MM.1S (cell line): ENCODE measurements at regions not wholly inside any gene's neighbourhood (a gene's known extent, or its start where the extent isn't known, plus 50 kb on each side); places are given as distances from the start of the nearest gene placed in this dataset.

Experiments
- CTCF ChIP-seq: fragments of 300-600 bp; sonication (generic); IDR thresholded peaks from 2 replicates; pipeline ENCODE4 v1.5.1; 2016; ENCODE audit warnings: antibody characterized with exemption, low read length, mixed read lengths
- EZH2 ChIP-seq: fragments of 300-600 bp; sonication (generic); optimal IDR thresholded peaks from 2 replicates; pipeline ENCODE3; 2017; ENCODE audit warnings: low read depth, mild to moderate bottlenecking, antibody characterized with exemption, low read length, mixed read lengths
- EZH2phosphoT487 ChIP-seq: fragments of 300-600 bp; sonication (generic); IDR thresholded peaks from 2 replicates; pipeline ENCODE4 v1.6.1; 2018; ENCODE audit warnings: antibody characterized with exemption, low read length

- TF ChIP-seq CTCF (no peak), EZH2phosphoT487 (no peak), EZH2 (no peak)
Measured at GRCh38 chr20:40855269-40855668, 166.2 kb upstream of the MAFB start.
